ENCODE measurements at regions not wholly inside any gene's neighbourhood (a gene's known extent, or its start where the extent isn't known, plus 50 kb on each side); places are given as distances from the start of the nearest gene placed in this dataset.

DNA sequence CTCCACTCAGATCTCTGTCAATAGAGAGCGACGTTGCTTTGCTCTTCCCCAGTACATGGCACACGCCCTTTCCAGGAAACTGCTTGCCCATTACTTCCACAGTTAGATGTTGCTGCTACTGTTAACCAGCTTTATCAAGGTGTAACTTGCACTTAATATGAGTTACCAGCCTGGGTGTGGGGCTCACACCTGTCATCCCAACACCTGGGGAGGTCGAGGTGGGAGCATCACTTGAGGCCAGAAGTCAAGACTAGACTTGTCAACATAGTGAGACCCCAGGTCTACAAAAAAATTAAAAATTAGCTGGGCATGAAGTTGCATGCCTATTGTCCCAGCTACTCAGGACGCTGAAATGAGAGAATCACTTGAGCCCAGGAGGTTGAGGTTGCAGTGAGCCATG, 177.1 kb upstream of the B3GAT1 start:
- TF ChIP-seq, protein P1, sequence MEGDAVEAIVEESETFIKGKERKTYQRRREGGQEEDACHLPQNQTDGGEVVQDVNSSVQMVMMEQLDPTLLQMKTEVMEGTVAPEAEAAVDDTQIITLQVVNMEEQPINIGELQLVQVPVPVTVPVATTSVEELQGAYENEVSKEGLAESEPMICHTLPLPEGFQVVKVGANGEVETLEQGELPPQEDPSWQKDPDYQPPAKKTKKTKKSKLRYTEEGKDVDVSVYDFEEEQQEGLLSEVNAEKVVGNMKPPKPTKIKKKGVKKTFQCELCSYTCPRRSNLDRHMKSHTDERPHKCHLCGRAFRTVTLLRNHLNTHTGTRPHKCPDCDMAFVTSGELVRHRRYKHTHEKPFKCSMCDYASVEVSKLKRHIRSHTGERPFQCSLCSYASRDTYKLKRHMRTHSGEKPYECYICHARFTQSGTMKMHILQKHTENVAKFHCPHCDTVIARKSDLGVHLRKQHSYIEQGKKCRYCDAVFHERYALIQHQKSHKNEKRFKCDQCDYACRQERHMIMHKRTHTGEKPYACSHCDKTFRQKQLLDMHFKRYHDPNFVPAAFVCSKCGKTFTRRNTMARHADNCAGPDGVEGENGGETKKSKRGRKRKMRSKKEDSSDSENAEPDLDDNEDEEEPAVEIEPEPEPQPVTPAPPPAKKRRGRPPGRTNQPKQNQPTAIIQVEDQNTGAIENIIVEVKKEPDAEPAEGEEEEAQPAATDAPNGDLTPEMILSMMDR (IDR thresholded peaks at IDR 0.05): no peak
- TF ChIP-seq, protein P2, sequence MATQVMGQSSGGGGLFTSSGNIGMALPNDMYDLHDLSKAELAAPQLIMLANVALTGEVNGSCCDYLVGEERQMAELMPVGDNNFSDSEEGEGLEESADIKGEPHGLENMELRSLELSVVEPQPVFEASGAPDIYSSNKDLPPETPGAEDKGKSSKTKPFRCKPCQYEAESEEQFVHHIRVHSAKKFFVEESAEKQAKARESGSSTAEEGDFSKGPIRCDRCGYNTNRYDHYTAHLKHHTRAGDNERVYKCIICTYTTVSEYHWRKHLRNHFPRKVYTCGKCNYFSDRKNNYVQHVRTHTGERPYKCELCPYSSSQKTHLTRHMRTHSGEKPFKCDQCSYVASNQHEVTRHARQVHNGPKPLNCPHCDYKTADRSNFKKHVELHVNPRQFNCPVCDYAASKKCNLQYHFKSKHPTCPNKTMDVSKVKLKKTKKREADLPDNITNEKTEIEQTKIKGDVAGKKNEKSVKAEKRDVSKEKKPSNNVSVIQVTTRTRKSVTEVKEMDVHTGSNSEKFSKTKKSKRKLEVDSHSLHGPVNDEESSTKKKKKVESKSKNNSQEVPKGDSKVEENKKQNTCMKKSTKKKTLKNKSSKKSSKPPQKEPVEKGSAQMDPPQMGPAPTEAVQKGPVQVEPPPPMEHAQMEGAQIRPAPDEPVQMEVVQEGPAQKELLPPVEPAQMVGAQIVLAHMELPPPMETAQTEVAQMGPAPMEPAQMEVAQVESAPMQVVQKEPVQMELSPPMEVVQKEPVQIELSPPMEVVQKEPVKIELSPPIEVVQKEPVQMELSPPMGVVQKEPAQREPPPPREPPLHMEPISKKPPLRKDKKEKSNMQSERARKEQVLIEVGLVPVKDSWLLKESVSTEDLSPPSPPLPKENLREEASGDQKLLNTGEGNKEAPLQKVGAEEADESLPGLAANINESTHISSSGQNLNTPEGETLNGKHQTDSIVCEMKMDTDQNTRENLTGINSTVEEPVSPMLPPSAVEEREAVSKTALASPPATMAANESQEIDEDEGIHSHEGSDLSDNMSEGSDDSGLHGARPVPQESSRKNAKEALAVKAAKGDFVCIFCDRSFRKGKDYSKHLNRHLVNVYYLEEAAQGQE (IDR thresholded peaks at IDR 0.05; ENCODE audit: insufficient read depth in 1 of 2, low read depth in 2 of 2, low read length in 1 of 2): no peak
- TF ChIP-seq POLR2AphosphoS5 (IDR thresholded peaks at IDR 0.05; ENCODE audit: low read depth, low read length): no peak
- no peak for TF ChIP-seq SIN3A (IDR thresholded peaks at IDR 0.05; ENCODE audit: borderline replicate concordance, insufficient read depth, low read depth, low read length)
- no peak for TF ChIP-seq TCF7L2 (IDR thresholded peaks at IDR 0.05; ENCODE audit: low read depth, low read length)

Data from Panc1 (cell line).